Gastroesophageal sphincter (tissue), 4 donors: ENCODE measurements at regions not wholly inside any gene's neighbourhood (a gene's known extent, or its start where the extent isn't known, plus 50 kb on each side); places are given as distances from the start of the nearest gene placed in this dataset.

Experiments used
- ATAC-seq: fragments of 150-250 bp; one replicate; pipeline ENCODE4 v1.9.1; 2016; ENCODE audit warnings: mild to moderate bottlenecking, moderate library complexity
- H3K27ac ChIP-seq, 4 donors: fragments of 200-600 bp; sonication (generic) in 3 of 4; 1 replicate in 3 of 4; 2 replicates in 1 of 4; pipeline ENCODE4 v1.5.1; 2016 to 2019
- H3K27me3 ChIP-seq: fragments of 200-600 bp; sonication (generic); one replicate; pipeline ENCODE4 v1.5.1; 2019
- H3K36me3 ChIP-seq, 2 donors: fragments of 200-600 bp; sonication (generic); one replicate each; pipeline ENCODE4 v1.5.1; 2019; ENCODE audit warnings: control low read depth in 1 of 2
- H3K4me1 ChIP-seq, 3 donors: fragments of 200-600 bp; sonication (generic); 1 replicate in 2 of 3; 2 replicates in 1 of 3; pipeline ENCODE4 v1.5.1; 2016 to 2019; ENCODE audit warnings: control low read depth in 2 of 3
- H3K4me3 ChIP-seq, 2 donors: fragments of 200-600 bp; sonication (generic); one replicate each; pipeline ENCODE4 v1.5.1; 2019; ENCODE audit warnings: mild to moderate bottlenecking in 1 of 2, moderate library complexity in 1 of 2
- H3K9me3 ChIP-seq, 3 donors: fragments of 200-600 bp; sonication (generic); one replicate each; pipeline ENCODE4 v1.5.1; 2017 to 2019; ENCODE audit warnings: control low read depth in 2 of 3
- CTCF ChIP-seq, 4 experiments: fragments of 200-600 bp in 2 of 4; fragments of 450-650 bp in 2 of 4; sonication (generic) in 1 of 4; IDR thresholded peaks; one replicate each; pipeline ENCODE4 v1.5.1; 2017 to 2019; ENCODE audit warnings: antibody characterized with exemption in 4 of 4, mild to moderate bottlenecking in 2 of 4, moderate library complexity in 2 of 4
- EP300 ChIP-seq: sonication (generic); formaldehyde crosslinking; IDR thresholded peaks from one replicate; pipeline ENCODE4 v1.6.1; 2017; ENCODE audit warnings: antibody characterized with exemption, mild to moderate bottlenecking
- POLR2A ChIP-seq, 2 donors: fragments of 450-650 bp; IDR thresholded peaks; one replicate each; pipeline ENCODE4 v1.6.1; 2017; ENCODE audit warnings: antibody characterized with exemption in 2 of 2, mild to moderate bottlenecking in 2 of 2, moderate library complexity in 1 of 2
- POLR2AphosphoS5 ChIP-seq: sonication (generic); formaldehyde crosslinking; IDR thresholded peaks from one replicate; pipeline ENCODE4 v1.6.1; 2017; ENCODE audit warnings: antibody characterized with exemption
- WGBS, 2 donors: methylation state at CpG; one replicate each; pipeline ENCODE4 v1.1.5; 2018; ENCODE audit warnings: low coverage in 1 of 2; 5-methylcytosine and 5-hydroxymethylcytosine counted together

- Histone ChIP-seq H3K9me3 (peaks cover 0 to 4% (median 0%) of the 10 kb centered on the region in 3 donors), H3K27me3 (no peaks in the 10 kb centered on the region), H3K4me1 (no peaks in the 10 kb centered on the region), H3K36me3 (no peaks in the 10 kb centered on the region), H3K27ac (no peak overlapping the region), H3K4me3 (no peak overlapping the region)
- TF ChIP-seq EP300 (no peak), CTCF (IDR thresholded peaks at IDR 0.05) (no peak), POLR2AphosphoS5 (no peak), POLR2A (IDR thresholded peaks at IDR 0.05) (no peak)
- ATAC-seq: no peak
Observed at GRCh38 chr2:225140723-225141122, 98.5 kb upstream of the DOCK10 start.

- Histone ChIP-seq H3K27me3 (no peaks in the 10 kb centered on the region), H3K4me3 (no peak overlapping the region), H3K27ac (no peak overlapping the region), H3K9me3 (peaks cover 0 to 4% (median 0%) of the 10 kb centered on the region in 3 donors), H3K4me1 (no peaks in the 10 kb centered on the region), H3K36me3 (no peaks in the 10 kb centered on the region)
- no peak for TF ChIP-seq CTCF (IDR thresholded peaks at IDR 0.05)
- no peak for TF ChIP-seq POLR2A (IDR thresholded peaks at IDR 0.05)
- TF ChIP-seq POLR2AphosphoS5: no peak
- TF ChIP-seq EP300: no peak
- ATAC-seq: no peak
- 14 to 59% methylated on average over 1 to 2 of the region's 2 CpGs for WGBS, 2 donors
Observed at GRCh38 chr2:225137971-225138370, 95.7 kb upstream of the DOCK10 start.

- Histone ChIP-seq H3K36me3 (no peaks in the 10 kb centered on the region), H3K4me1 (no peaks in the 10 kb centered on the region), H3K4me3 (no peak overlapping the region), H3K9me3 (peaks cover 0 to 4% (median 0%) of the 10 kb centered on the region in 3 donors), H3K27ac (no peak overlapping the region), H3K27me3 (no peaks in the 10 kb centered on the region)
- WGBS, 2 donors: 100% methylated on average over 1 of the region's 1 CpG; no CpG with 5 or more reads in 1 of the 2 donors
- no peak for ATAC-seq
- TF ChIP-seq POLR2A (IDR thresholded peaks at IDR 0.05): no peak
- TF ChIP-seq EP300: no peak
- no peak for TF ChIP-seq POLR2AphosphoS5
- TF ChIP-seq CTCF (IDR thresholded peaks at IDR 0.05): no peak
Observed at GRCh38 chr2:225136552-225136951, 94.3 kb upstream of the DOCK10 start.

- WGBS, 2 donors: 75 to 87% methylated on average over 4 of the region's 4 CpGs
- H3K9me3 ChIP-seq: no peaks in the 10 kb centered on the region
- no peak overlapping the region for H3K4me3 ChIP-seq
- H3K36me3 ChIP-seq: no peaks in the 10 kb centered on the region
- H3K27me3 ChIP-seq: no peaks in the 10 kb centered on the region
- no peak for ATAC-seq
- no peaks in the 10 kb centered on the region for H3K4me1 ChIP-seq
- TF ChIP-seq POLR2AphosphoS5 (no peak), CTCF (IDR thresholded peaks at IDR 0.05) (no peak), POLR2A (IDR thresholded peaks at IDR 0.05) (no peak), EP300 (no peak)
- no peak overlapping the region for H3K27ac ChIP-seq
Observed at GRCh38 chr2:225131898-225132297, 89.6 kb upstream of the DOCK10 start.

DNA sequence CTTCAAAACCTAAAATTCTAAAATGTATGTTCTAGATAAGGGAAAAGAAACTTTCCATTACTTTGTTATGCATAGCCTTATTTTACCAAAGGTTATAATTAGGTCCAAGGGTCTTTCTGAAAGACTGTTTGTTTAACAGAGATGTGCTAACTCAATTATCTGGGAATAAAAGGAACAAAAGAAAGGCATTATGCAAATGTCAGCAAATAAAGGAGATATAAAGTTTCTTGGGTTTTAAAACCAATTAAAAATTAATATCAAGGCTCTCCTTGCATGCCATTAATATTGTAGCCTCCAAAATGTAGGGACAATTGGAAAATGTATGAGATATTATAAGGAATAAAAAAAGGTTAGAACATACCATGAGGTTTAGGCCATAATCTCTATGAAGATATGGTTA, 87.8 kb upstream of the DOCK10 start:
- Histone ChIP-seq H3K36me3 (no peaks in the 10 kb centered on the region), H3K27ac (no peak overlapping the region), H3K4me1 (no peaks in the 10 kb centered on the region), H3K27me3 (no peaks in the 10 kb centered on the region), H3K4me3 (no peak overlapping the region), H3K9me3 (no peaks in the 10 kb centered on the region)
- TF ChIP-seq EP300 (no peak), POLR2AphosphoS5 (no peak), CTCF (IDR thresholded peaks at IDR 0.05) (no peak), POLR2A (IDR thresholded peaks at IDR 0.05) (no peak)
- ATAC-seq: no peak
